Smooth muscle cell (in vitro differentiated cells): ENCODE measurements at regions not wholly inside any gene's neighbourhood (a gene's known extent, or its start where the extent isn't known, plus 50 kb on each side); places are given as distances from the start of the nearest gene placed in this dataset.

Source experiments
- DNase-seq: peaks from one replicate; lab custom pipeline; 2025; ENCODE audit not compliant: unreplicated experiment; lab: John Stamatoyannopoulos, UW
- H2AFZ ChIP-seq: fragments of 200-600 bp; sonication (generic); 2 replicates; pipeline ENCODE4 v1.6.0; 2016; ENCODE audit warnings: antibody characterized with exemption, low read depth, mild to moderate bottlenecking
- H3F3A ChIP-seq: fragments of 200-600 bp; sonication (generic); 2 replicates; pipeline ENCODE4 v1.6.0; 2017; ENCODE audit warnings: antibody characterized with exemption, low read depth
- H3K27ac ChIP-seq: fragments of 200-600 bp; sonication (generic); 2 replicates; pipeline ENCODE4 v1.5.1; 2016; ENCODE audit warnings: low read depth, mild to moderate bottlenecking
- H3K27me3 ChIP-seq: fragments of 200-600 bp; sonication (generic); 2 replicates; pipeline ENCODE4 v1.6.1; 2016; ENCODE audit warnings: low read depth, mild to moderate bottlenecking
- H3K36me3 ChIP-seq: fragments of 200-600 bp; sonication (generic); 2 replicates; pipeline ENCODE4 v1.5.1; 2016; ENCODE audit warnings: low read depth
- H3K4me1 ChIP-seq: fragments of 200-600 bp; sonication (generic); 2 replicates; pipeline ENCODE4 v1.5.1; 2016; ENCODE audit warnings: low read depth
- H3K4me2 ChIP-seq: fragments of 200-600 bp; sonication (generic); 2 replicates; pipeline ENCODE4 v1.6.0; 2016; ENCODE audit warnings: mild to moderate bottlenecking
- H3K4me3 ChIP-seq: fragments of 200-600 bp; sonication (generic); 2 replicates; pipeline ENCODE4 v1.5.1; 2016; ENCODE audit warnings: mild to moderate bottlenecking
- H3K79me2 ChIP-seq: fragments of 200-600 bp; sonication (generic); 2 replicates; pipeline ENCODE4 v1.6.0; 2016; ENCODE audit warnings: low read depth, mild to moderate bottlenecking
- H3K9ac ChIP-seq: fragments of 200-600 bp; sonication (generic); 2 replicates; pipeline ENCODE4 v1.6.0; 2016; ENCODE audit warnings: low read depth
- H3K9me3 ChIP-seq: fragments of 200-600 bp; sonication (generic); replicated peaks from 2 replicates; pipeline ENCODE4 v1.5.1; 2016; ENCODE audit warnings: low read depth
- H4K20me1 ChIP-seq: fragments of 200-600 bp; sonication (generic); 2 replicates; pipeline ENCODE4 v1.6.0; 2016; ENCODE audit warnings: low read depth
- WGBS: methylation state at CpG from one replicate; pipeline ENCODE4 v1.1.7; 2016; ENCODE audit warnings: low lambda C conversion rate; 5-methylcytosine and 5-hydroxymethylcytosine counted together
- TF ChIP-seq, protein P1 (sequence below): fragments of 200-600 bp; sonication (generic); IDR thresholded peaks from 2 replicates; pipeline ENCODE4 v1.5.1; 2017; ENCODE audit warnings: borderline replicate concordance, mild to moderate bottlenecking, antibody characterized with exemption; ENCODE audit not compliant: insufficient read depth, poor library complexity, severe bottlenecking

GRCh38 chr11:112310848-112311247, 50.2 kb upstream of the PLET1 start:
- TF ChIP-seq, protein P1, sequence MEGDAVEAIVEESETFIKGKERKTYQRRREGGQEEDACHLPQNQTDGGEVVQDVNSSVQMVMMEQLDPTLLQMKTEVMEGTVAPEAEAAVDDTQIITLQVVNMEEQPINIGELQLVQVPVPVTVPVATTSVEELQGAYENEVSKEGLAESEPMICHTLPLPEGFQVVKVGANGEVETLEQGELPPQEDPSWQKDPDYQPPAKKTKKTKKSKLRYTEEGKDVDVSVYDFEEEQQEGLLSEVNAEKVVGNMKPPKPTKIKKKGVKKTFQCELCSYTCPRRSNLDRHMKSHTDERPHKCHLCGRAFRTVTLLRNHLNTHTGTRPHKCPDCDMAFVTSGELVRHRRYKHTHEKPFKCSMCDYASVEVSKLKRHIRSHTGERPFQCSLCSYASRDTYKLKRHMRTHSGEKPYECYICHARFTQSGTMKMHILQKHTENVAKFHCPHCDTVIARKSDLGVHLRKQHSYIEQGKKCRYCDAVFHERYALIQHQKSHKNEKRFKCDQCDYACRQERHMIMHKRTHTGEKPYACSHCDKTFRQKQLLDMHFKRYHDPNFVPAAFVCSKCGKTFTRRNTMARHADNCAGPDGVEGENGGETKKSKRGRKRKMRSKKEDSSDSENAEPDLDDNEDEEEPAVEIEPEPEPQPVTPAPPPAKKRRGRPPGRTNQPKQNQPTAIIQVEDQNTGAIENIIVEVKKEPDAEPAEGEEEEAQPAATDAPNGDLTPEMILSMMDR = no peak
- no peak for DNase-seq
- no peak overlapping the region for H3K4me2 ChIP-seq
- no peaks in the 10 kb centered on the region for H3K9me3 ChIP-seq
- H4K20me1 ChIP-seq = no peaks in the 10 kb centered on the region
- H3K4me1 ChIP-seq = no peaks in the 10 kb centered on the region
- no peak overlapping the region for H3K9ac ChIP-seq
- H3K27me3 ChIP-seq = peaks cover 8% of the 10 kb centered on the region
- H3K79me2 ChIP-seq = no peaks in the 10 kb centered on the region
- H3K36me3 ChIP-seq = no peaks in the 10 kb centered on the region
- H2AFZ ChIP-seq = no peak overlapping the region
- no peak overlapping the region for H3K4me3 ChIP-seq
- no peaks in the 10 kb centered on the region for H3F3A ChIP-seq
- 92% methylated on average over 8 of the region's 8 CpGs for WGBS
- H3K27ac ChIP-seq = no peak overlapping the region

- no peak overlapping the region for H3K27ac ChIP-seq
- no peaks in the 10 kb centered on the region for H3F3A ChIP-seq
- H2AFZ ChIP-seq = no peak overlapping the region
- no peak for DNase-seq
- H3K4me3 ChIP-seq = no peak overlapping the region
- H3K79me2 ChIP-seq = no peaks in the 10 kb centered on the region
- H3K4me2 ChIP-seq = no peak overlapping the region
- H3K4me1 ChIP-seq = no peaks in the 10 kb centered on the region
- 93% methylated on average over 8 of the region's 8 CpGs for WGBS
- no peaks in the 10 kb centered on the region for H3K9me3 ChIP-seq
- H4K20me1 ChIP-seq = no peaks in the 10 kb centered on the region
- no peaks in the 10 kb centered on the region for H3K36me3 ChIP-seq
- TF ChIP-seq, protein P1 = no peak
- H3K27me3 ChIP-seq = peaks cover 8% of the 10 kb centered on the region
- H3K9ac ChIP-seq = no peak overlapping the region
Observed at GRCh38 chr11:112315057-112315720, 54.5 kb upstream of the PLET1 start.

DNA sequence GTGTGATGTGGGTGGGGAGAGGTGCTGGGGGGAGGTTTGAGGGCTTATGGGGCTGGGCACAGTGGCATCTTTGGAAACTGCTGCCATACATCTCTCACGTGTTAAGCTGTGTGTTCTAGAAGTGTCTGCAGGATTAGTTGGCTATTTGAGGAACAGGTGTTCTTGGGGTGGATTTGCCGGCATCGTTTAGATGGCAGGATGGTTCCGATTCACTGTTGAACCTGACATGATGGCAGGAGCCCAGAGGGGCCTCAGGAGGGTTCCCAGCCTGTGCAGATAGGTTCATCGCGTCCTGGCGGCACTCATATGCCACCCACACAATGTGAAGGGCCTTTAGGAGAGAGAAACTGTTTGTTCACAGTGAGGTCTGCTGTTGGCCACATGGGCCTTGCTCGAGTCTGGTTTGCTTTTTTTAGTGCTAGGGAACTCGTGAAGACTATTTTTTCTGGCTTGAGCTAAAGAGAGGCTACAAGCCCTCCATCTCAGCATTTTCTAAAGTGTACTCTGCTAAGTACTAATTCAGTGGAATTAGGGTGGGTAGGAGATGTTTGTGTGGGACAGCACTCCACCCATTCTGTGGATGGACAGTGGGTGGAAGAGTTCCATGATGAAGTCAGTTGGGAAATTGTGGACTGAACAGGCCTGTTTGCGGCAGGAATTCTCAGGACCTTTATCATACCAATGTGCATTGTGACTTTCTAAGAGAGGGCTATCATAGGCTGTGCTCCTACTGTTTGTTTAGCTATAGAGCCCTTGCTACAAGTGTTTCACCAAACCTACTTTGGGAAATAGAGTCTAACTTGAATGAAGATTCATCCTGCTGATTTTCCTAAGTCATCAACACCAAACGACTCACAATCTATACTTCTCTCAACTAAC, 55.4 kb upstream of the PLET1 start:
- TF ChIP-seq, protein P1 = no peak
- Histone ChIP-seq H3K79me2 (no peaks in the 10 kb centered on the region), H3K9ac (no peak overlapping the region), H3K27me3 (peaks cover 6% of the 10 kb centered on the region), H3K9me3 (no peaks in the 10 kb centered on the region), H3K4me3 (no peak overlapping the region), H3F3A (no peaks in the 10 kb centered on the region), H3K4me2 (no peak overlapping the region), H3K4me1 (no peaks in the 10 kb centered on the region), H4K20me1 (no peaks in the 10 kb centered on the region), H3K27ac (no peak overlapping the region), H2AFZ (no peak overlapping the region), H3K36me3 (no peaks in the 10 kb centered on the region)
- DNase-seq = no peak
- 93% methylated on average over 11 of the region's 11 CpGs for WGBS
